K562 (cell line): ENCODE measurements at regions not wholly inside any gene's neighbourhood (a gene's known extent, or its start where the extent isn't known, plus 50 kb on each side); places are given as distances from the start of the nearest gene placed in this dataset.

Source experiments
- ATAC-seq: fragments of 200-7000 bp; cut with Tn5 transposase; 3 replicates; pipeline ENCODE4 v1.9.1; 2020; ENCODE audit warnings: moderate library complexity
- BruUV-seq: library from RNA; stranded (reverse); fragments of 400-500 nt; replicated peaks from 2 replicates; lab custom pipeline; 2021; lab: Mats Ljungman, UMichigan
- CTCF ChIA-PET: fragments of 300-600 bp; formaldehyde crosslinking; extraction: SDS; loops from one replicate; lab custom pipeline; 2021; ENCODE audit warnings: low intra/inter-chr PET ratio; lab: Yijun Ruan, JAX
- POLR2A ChIA-PET: fragments of 300-600, 350-650 bp; sonication (Branson Sonifier 250); formaldehyde crosslinking; extraction: SDS; loops from one replicate; lab custom pipeline; 2021; ENCODE audit warnings: antibody characterized with exemption, inconsistent platforms; lab: Yijun Ruan, JAX
- DNase-seq, 4 experiments: peaks; one replicate each; pipeline versions ENCODE4 v3.0.0 to v3.0.0-alpha.2; 2011 to 2018; ENCODE audit warnings: low spot score in 3 of 4, mixed read lengths in 3 of 4; ENCODE audit errors: extremely low read depth in 1 of 4
- FAIRE-seq: peaks from 2 replicates; lab custom pipeline; 2011; peaks lifted over from hg19 to GRCh38; lab: Jason Lieb, UNC
- H2AFZ ChIP-seq: 2 replicates; pipeline ENCODE4 v1.6.0; 2011; ENCODE audit warnings: low read depth, low read length, control low read depth, inconsistent platforms
- H3K27ac ChIP-seq: fragments of 200-600 bp; 3 replicates; pipeline ENCODE4 v1.8.0; 2011; ENCODE audit warnings: low read depth, mild to moderate bottlenecking, control low read depth, inconsistent platforms, low read length, moderate library complexity, mixed read lengths; ENCODE audit errors: extremely low read depth
- H3K27me3 ChIP-seq, 2 experiments: fragments of 300-600 bp in 1 of 2; 2 replicates in 1 of 2; 3 replicates in 1 of 2; pipeline versions ENCODE4 v1.6.0 to v1.8.0; 2011; ENCODE audit warnings: inconsistent platforms in 2 of 2, low read length in 2 of 2, mild to moderate bottlenecking in 1 of 2, mixed read lengths in 1 of 2, moderate library complexity in 1 of 2; ENCODE audit not compliant: control insufficient read depth in 2 of 2, insufficient read depth in 2 of 2
- H3K36me3 ChIP-seq: fragments of 300-600 bp; 3 replicates; pipeline ENCODE4 v1.8.0; 2011; ENCODE audit warnings: mild to moderate bottlenecking, low read length, inconsistent platforms; ENCODE audit not compliant: control insufficient read depth, insufficient read depth
- H3K4me1 ChIP-seq, 2 experiments: fragments of 200-600 bp in 1 of 2; replicated peaks in 1 of 2; 2 replicates in 1 of 2; 3 replicates in 1 of 2; pipeline versions ENCODE4 v1.5.1 to v1.8.0; 2011; ENCODE audit warnings: inconsistent platforms in 2 of 2, low read length in 2 of 2, mild to moderate bottlenecking in 1 of 2, mixed read lengths in 1 of 2, moderate library complexity in 1 of 2; ENCODE audit not compliant: control insufficient read depth in 2 of 2, insufficient read depth in 2 of 2
- H3K4me2 ChIP-seq: 2 replicates; pipeline ENCODE4 v1.6.1; 2011; ENCODE audit warnings: low read length, control low read depth, inconsistent platforms, mixed read lengths; ENCODE audit not compliant: insufficient read depth
- H3K4me3 ChIP-seq: fragments of 200-600 bp; sonication (generic), shearing (Covaris generic); 2 replicates; pipeline ENCODE4 v1.5.1; 2016; ENCODE audit warnings: control low read depth, inconsistent platforms
- H3K79me2 ChIP-seq: fragments of 200-600 bp; 3 replicates; pipeline ENCODE4 v1.8.0; 2011; ENCODE audit warnings: low read length, inconsistent platforms; ENCODE audit not compliant: control insufficient read depth, insufficient read depth
- H3K9ac ChIP-seq, 2 experiments: 2 replicates each; pipeline versions ENCODE4 v1.6.0 to v1.6.1; 2011; ENCODE audit warnings: low read depth in 2 of 2, low read length in 2 of 2, control low read depth in 1 of 2, inconsistent platforms in 1 of 2, mild to moderate bottlenecking in 1 of 2, mixed read lengths in 1 of 2; ENCODE audit not compliant: insufficient read depth in 1 of 2
- H3K9me1 ChIP-seq: one replicate; pipeline ENCODE4 v1.6.0; 2011; ENCODE audit warnings: inconsistent platforms, mild to moderate bottlenecking, low read length, moderate library complexity; ENCODE audit not compliant: control insufficient read depth, insufficient read depth
- H3K9me3 ChIP-seq: replicated peaks from 2 replicates; pipeline ENCODE4 v1.5.1; 2011; ENCODE audit warnings: low read depth, low read length, inconsistent platforms; ENCODE audit not compliant: control insufficient read depth, insufficient read depth
- H4K20me1 ChIP-seq: replicated peaks from 2 replicates; pipeline ENCODE4 v1.6.1; 2011; ENCODE audit warnings: low read length, inconsistent platforms, mixed read lengths; ENCODE audit not compliant: control insufficient read depth, insufficient read depth
- FOXA3 ChIP-seq, 2 experiments: fragments of 450-650 bp in 1 of 2; sonication (generic) in 1 of 2; formaldehyde crosslinking; IDR thresholded peaks in 1 of 2; conservative IDR thresholded peaks in 1 of 2; 2 replicates each; pipeline versions ENCODE4 v1.4.0 to v1.8.0; 2020 to 2022; ENCODE audit warnings: mild to moderate bottlenecking in 2 of 2, missing genetic modification reagents in 1 of 2
- HDAC2 ChIP-seq: fragments of 450-650 bp; IDR thresholded peaks from 2 replicates; pipeline ENCODE4 v1.6.1; 2016; ENCODE audit warnings: mild to moderate bottlenecking
- HLTF ChIP-seq: fragments of 450-650 bp; IDR thresholded peaks from 2 replicates; pipeline ENCODE4 v1.6.1; 2016
- MAFK ChIP-seq: IDR thresholded peaks from 2 replicates; pipeline ENCODE4 v1.6.1; 2011; ENCODE audit warnings: low read length, improper control_type of control experiment
- MCM7 ChIP-seq, 2 experiments: fragments of 450-650 bp; IDR thresholded peaks; 2 replicates each; pipeline ENCODE4 v1.6.1; 2016 to 2018
- RBM22 ChIP-seq: fragments of 200-400 bp; formaldehyde crosslinking; IDR thresholded peaks from 2 replicates; pipeline ENCODE4 v1.6.1; 2018; ENCODE audit warnings: low read length, low read depth; ENCODE audit not compliant: poor library complexity, severe bottlenecking
- SAFB2 ChIP-seq: fragments of 200-400 bp; formaldehyde crosslinking; IDR thresholded peaks from 2 replicates; pipeline ENCODE4 v1.6.1; 2018; ENCODE audit warnings: borderline replicate concordance, low read length, low read depth, moderate library complexity; ENCODE audit not compliant: severe bottlenecking
- SMAD3 ChIP-seq: fragments of 450-650 bp; formaldehyde crosslinking; conservative IDR thresholded peaks from 2 replicates; pipeline ENCODE4 v1.4.0; 2020; ENCODE audit warnings: mild to moderate bottlenecking
- SMAD4 ChIP-seq: fragments of 250-450 bp; sonication (Bioruptor Pico); conservative IDR thresholded peaks from 2 replicates; pipeline ENCODE4 v1.8.0; 2021; ENCODE audit warnings: inconsistent platforms, mild to moderate bottlenecking, moderate library complexity
- SREBF2 ChIP-seq: sonication (generic); formaldehyde crosslinking; IDR thresholded peaks from 2 replicates; pipeline ENCODE4 v1.4.0; 2020; ENCODE audit warnings: mild to moderate bottlenecking, missing genetic modification reagents
- WGBS: fragments of 100-300 bp; shearing (Covaris generic); methylation state at CpG from one replicate; pipeline ENCODE4 v1.1.6; 2016; ENCODE audit warnings: low coverage, mixed read lengths; ENCODE audit not compliant: insufficient coverage; ENCODE audit errors: missing lambda C conversion rate; 5-methylcytosine and 5-hydroxymethylcytosine counted together
- in situ Hi-C: fragments of 300-500 bp; cut with MboI; formaldehyde crosslinking; loops from 4 replicates; pipeline ENCODE4 v1.15.0; 2018; ENCODE audit warnings: inconsistent platforms, mixed read lengths
- intact Hi-C: fragments of 100-400 bp; cut with micrococcal nuclease; formaldehyde crosslinking; loops from 2 replicates; pipeline ENCODE4 v1.14.2; 2022
- TF ChIP-seq, protein P1 (sequence below), 2 experiments: fragments of 450-650 bp; conservative IDR thresholded peaks; 2 replicates each; pipeline ENCODE4 v1.6.1; 2017; ENCODE audit warnings: mild to moderate bottlenecking in 2 of 2, moderate library complexity in 2 of 2
- TF ChIP-seq, protein P2 (sequence below): fragments of 450-650 bp; formaldehyde crosslinking; IDR thresholded peaks from 2 replicates; pipeline ENCODE4 v1.4.0; 2022; ENCODE audit warnings: missing genetic modification characterization
- TF ChIP-seq, protein P3 (sequence below), 2 experiments: fragments of 450-650 bp; IDR thresholded peaks; 2 replicates each; pipeline ENCODE4 v1.6.1; 2016
- TF ChIP-seq, protein P4 (sequence below): fragments of 450-650 bp; IDR thresholded peaks from 2 replicates; pipeline ENCODE4 v1.6.1; 2016; ENCODE audit warnings: low read depth, mild to moderate bottlenecking, moderate library complexity

DNA sequence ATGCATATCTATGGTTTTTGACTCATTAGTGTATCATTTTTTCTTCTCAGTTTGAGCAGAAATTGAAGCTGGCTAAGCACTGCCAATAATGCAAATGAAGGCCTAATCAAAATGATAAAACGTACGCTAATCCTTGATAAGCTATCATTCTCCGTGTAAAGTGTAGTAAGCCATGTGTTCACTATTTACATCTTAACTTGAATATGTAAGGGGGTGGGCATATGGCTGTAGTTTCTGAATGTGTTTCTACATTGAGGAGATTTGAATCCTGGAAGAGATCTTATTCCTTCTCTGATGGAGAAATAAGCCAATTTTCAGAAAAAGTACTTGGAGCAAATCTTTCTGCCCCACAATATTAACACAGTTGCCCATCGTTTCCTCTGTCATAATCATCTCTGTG is 351.8 kb upstream of the ANO3 start:
- no peak overlapping the region for H3K4me3 ChIP-seq
- no peaks in the 10 kb centered on the region for H3K79me2 ChIP-seq
- intact Hi-C loops (loop anchor here (5.0 kb wide), 1 partner anchor 297 kb away; no protein-coding TSS in a partner anchor), in situ Hi-C loops (no loop called here)
- no TSS peak for BruUV-seq
- no peak for ATAC-seq
- no peaks in the 10 kb centered on the region for H3K4me1 ChIP-seq
- TF ChIP-seq, protein P1, sequence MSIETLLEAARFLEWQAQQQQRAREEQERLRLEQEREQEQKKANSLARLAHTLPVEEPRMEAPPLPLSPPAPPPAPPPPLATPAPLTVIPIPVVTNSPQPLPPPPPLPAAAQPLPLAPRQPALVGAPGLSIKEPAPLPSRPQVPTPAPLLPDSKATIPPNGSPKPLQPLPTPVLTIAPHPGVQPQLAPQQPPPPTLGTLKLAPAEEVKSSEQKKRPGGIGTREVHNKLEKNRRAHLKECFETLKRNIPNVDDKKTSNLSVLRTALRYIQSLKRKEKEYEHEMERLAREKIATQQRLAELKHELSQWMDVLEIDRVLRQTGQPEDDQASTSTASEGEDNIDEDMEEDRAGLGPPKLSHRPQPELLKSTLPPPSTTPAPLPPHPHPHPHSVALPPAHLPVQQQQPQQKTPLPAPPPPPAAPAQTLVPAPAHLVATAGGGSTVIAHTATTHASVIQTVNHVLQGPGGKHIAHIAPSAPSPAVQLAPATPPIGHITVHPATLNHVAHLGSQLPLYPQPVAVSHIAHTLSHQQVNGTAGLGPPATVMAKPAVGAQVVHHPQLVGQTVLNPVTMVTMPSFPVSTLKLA (conservative IDR thresholded peaks at IDR 0.05) = no peak
- no peak for TF ChIP-seq SMAD3 (CRISPR knock-in tag)
- no peak for TF ChIP-seq RBM22
- no peak for TF ChIP-seq SREBF2 (CRISPR knock-in tag)
- TF ChIP-seq MCM7 (IDR thresholded peaks at IDR 0.05) = no peak
- TF ChIP-seq FOXA3 (CRISPR knock-in tag; conservative IDR thresholded peaks at IDR 0.05 in 1 of 2, IDR thresholded peaks at IDR 0.05 in 1 of 2) = no peak
- TF ChIP-seq HDAC2 = no peak
- no peak for TF ChIP-seq MAFK
- no peak for TF ChIP-seq SAFB2
- no peak for TF ChIP-seq HLTF
- TF ChIP-seq SMAD4 (CRISPR knock-in tag) = no peak
- TF ChIP-seq, protein P2, sequence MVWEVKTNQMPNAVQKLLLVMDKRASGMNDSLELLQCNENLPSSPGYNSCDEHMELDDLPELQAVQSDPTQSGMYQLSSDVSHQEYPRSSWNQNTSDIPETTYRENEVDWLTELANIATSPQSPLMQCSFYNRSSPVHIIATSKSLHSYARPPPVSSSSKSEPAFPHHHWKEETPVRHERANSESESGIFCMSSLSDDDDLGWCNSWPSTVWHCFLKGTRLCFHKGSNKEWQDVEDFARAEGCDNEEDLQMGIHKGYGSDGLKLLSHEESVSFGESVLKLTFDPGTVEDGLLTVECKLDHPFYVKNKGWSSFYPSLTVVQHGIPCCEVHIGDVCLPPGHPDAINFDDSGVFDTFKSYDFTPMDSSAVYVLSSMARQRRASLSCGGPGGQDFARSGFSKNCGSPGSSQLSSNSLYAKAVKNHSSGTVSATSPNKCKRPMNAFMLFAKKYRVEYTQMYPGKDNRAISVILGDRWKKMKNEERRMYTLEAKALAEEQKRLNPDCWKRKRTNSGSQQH = no peak
- TF ChIP-seq, protein P3, sequence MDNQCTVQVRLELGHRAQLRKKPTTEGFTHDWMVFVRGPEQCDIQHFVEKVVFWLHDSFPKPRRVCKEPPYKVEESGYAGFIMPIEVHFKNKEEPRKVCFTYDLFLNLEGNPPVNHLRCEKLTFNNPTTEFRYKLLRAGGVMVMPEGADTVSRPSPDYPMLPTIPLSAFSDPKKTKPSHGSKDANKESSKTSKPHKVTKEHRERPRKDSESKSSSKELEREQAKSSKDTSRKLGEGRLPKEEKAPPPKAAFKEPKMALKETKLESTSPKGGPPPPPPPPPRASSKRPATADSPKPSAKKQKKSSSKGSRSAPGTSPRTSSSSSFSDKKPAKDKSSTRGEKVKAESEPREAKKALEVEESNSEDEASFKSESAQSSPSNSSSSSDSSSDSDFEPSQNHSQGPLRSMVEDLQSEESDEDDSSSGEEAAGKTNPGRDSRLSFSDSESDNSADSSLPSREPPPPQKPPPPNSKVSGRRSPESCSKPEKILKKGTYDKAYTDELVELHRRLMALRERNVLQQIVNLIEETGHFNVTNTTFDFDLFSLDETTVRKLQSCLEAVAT (IDR thresholded peaks at IDR 0.05) = no peak
- TF ChIP-seq, protein P4, sequence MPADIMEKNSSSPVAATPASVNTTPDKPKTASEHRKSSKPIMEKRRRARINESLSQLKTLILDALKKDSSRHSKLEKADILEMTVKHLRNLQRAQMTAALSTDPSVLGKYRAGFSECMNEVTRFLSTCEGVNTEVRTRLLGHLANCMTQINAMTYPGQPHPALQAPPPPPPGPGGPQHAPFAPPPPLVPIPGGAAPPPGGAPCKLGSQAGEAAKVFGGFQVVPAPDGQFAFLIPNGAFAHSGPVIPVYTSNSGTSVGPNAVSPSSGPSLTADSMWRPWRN = no peak
- H3K36me3 ChIP-seq = no peaks in the 10 kb centered on the region
- POLR2A ChIA-PET = no interaction called here
- no peaks in the 10 kb centered on the region for H3K27me3 ChIP-seq
- no peaks in the 10 kb centered on the region for H3K9me3 ChIP-seq
- H3K27ac ChIP-seq = no peak overlapping the region
- no peak overlapping the region for H3K9ac ChIP-seq
- no peaks in the 10 kb centered on the region for H4K20me1 ChIP-seq
- FAIRE-seq = no peak
- H3K9me1 ChIP-seq = no peaks in the 10 kb centered on the region
- no peak overlapping the region for H2AFZ ChIP-seq
- H3K4me2 ChIP-seq = no peak overlapping the region
- CTCF ChIA-PET = no interaction called here
- DNase-seq = no peak
- WGBS = 0% methylated on average over 4 of the region's 4 CpGs
